GM10266 (cell line): ENCODE measurements at regions not wholly inside any gene's neighbourhood (a gene's known extent, or its start where the extent isn't known, plus 50 kb on each side); places are given as distances from the start of the nearest gene placed in this dataset.

Source experiments
- DNase-seq: peaks from one replicate; pipeline ENCODE4 v3.0.0; 2012; ENCODE audit errors: extremely low spot score
- CTCF ChIP-seq: IDR thresholded peaks from 2 replicates; pipeline ENCODE4 v1.5.1; 2012; ENCODE audit warnings: mild to moderate bottlenecking, low read depth; ENCODE audit not compliant: control insufficient read depth, insufficient read depth; ENCODE audit errors: missing control alignments

DNA sequence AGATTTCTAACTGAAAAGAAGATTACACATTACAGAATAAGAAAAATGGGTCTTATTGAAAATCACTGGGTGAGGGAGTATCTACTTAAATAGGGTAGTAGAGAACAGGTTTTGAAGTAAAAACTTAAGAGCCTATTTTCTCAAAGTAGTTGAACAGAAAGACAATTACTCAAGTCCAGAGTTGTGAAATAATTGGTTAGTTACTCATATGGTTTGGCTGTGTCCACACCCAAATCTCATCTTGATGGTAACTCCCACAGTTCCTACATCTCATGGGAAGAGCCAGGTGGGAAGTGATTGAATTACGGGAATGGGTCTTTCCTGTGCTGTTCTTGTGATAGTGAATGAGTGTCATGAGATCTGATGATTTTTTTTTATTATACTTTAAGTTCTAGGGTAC, 1035.3 kb upstream of the GJE1 start:
- TF ChIP-seq CTCF = no peak
- no peak for DNase-seq

DNA sequence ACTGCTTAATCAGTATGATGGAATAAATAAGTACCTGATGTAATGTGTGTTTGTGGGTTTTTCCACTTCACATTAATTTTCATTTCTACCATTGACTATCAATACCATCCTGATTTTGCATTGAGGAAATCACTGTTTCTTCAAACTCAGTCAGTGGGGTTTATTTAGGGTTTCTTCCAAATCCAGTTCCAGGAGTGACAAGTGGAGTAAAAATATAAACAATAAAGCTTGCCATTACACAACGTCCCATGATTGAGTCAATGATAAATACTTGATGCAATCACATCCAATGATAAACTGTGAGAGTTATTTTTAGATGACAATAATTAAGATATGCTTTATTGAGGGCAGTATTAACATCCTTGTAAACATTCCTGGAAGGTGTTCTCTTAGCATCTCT, 1037.4 kb upstream of the GJE1 start:
- no peak for TF ChIP-seq CTCF
- DNase-seq = no peak

GRCh38 chr6:141088171-141088570, 1044.6 kb upstream of the GJE1 start:
- TF ChIP-seq CTCF = no peak
- DNase-seq = no peak

GRCh38 chr6:141077355-141078333, 1055.1 kb upstream of the GJE1 start:
- TF ChIP-seq CTCF = peak; percentile 22
- DNase-seq = peak; percentile 5

GRCh38 chr6:141057761-141058160, 1075.0 kb upstream of the GJE1 start:
- no peak for TF ChIP-seq CTCF
- no peak for DNase-seq

DNA sequence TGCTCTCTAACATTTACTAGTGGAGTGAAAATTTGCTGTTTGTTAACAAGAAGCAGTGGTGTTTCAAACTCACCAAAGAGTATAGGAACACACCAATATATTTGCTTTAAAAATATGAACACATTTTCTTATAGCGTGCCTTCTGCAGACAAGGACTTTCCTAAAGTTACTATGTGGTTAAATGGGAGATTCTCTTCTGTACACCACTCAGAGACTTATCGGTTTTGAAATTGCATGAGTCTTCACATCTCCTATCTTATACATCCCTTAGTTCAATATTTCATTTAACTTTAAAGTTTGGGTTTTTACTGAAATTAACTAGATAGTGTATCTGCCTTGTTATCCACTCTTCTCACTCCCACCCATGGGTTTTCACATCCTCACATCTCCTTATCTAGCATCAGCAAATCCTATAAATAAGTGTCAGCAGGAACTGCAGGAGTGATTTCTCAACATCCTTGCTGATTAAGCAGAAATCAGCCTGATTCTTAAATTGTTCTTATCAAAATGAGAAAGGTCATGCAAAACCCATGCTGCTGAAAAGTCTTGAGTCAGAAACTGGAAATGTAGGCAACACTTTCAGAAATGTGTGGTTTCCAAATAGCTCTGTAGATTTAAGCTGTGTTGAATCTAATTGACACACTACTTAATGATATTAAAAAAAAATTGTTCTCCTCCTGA, 1075.6 kb upstream of the GJE1 start:
- no peak for DNase-seq
- TF ChIP-seq CTCF = no peak

DNA sequence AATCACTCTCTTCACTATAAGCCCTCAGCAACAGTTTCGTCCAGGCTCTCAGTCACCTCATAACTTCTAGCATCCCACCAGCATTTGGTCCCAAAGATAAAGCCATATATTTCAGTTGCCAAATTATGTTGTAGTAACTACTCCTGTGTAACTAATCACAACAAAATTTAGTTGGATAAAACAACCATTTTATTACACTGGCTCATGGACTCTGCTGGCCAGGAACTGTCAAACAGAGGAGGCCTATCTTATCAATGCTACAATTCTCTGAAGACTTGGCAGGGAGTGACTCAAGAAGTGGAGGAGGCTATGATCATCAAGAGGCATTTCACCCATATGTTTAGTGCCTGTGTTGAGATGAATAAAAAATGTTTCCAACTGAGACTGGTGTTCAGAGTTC, 1082.3 kb upstream of the GJE1 start:
- no peak for TF ChIP-seq CTCF
- DNase-seq = no peak
